H1 (cell line): ENCODE measurements at regions not wholly inside any gene's neighbourhood (a gene's known extent, or its start where the extent isn't known, plus 50 kb on each side); places are given as distances from the start of the nearest gene placed in this dataset.

Experiments
- EP300 ChIP-seq, 2 experiments: IDR thresholded peaks; 1 replicate in 1 of 2; 2 replicates in 1 of 2; pipeline ENCODE4 v1.6.1; 2011 to 2012; ENCODE audit warnings: low read depth in 2 of 2, low read length in 2 of 2, mild to moderate bottlenecking in 2 of 2, borderline replicate concordance in 1 of 2, inconsistent platforms in 1 of 2, moderate library complexity in 1 of 2
- EZH2 ChIP-seq: fragments of 200-600 bp; sonication (generic); IDR thresholded peaks from 2 replicates; pipeline ENCODE4 v1.7.1; 2012; ENCODE audit warnings: low read depth, mild to moderate bottlenecking, moderate library complexity, low read length, inconsistent platforms; ENCODE audit not compliant: severe bottlenecking
- POLR2AphosphoS5 ChIP-seq: IDR thresholded peaks from 2 replicates; pipeline ENCODE4 v1.6.1; 2011; ENCODE audit warnings: low read depth, low read length
- SIN3A ChIP-seq, 2 experiments: IDR thresholded peaks in 1 of 2; conservative IDR thresholded peaks in 1 of 2; 2 replicates each; pipeline ENCODE4 v1.6.1; 2011 to 2012; ENCODE audit warnings: low read length in 2 of 2, improper control_type of control experiment in 1 of 2, low read depth in 1 of 2, mild to moderate bottlenecking in 1 of 2
- SIRT6 ChIP-seq: IDR thresholded peaks from one replicate; pipeline ENCODE4 v1.7.1; 2012; ENCODE audit warnings: low read length, inconsistent platforms
- SIX5 ChIP-seq: IDR thresholded peaks from 2 replicates; pipeline ENCODE4 v1.6.1; 2011; ENCODE audit warnings: mild to moderate bottlenecking, low read depth, low read length
- SRF ChIP-seq: IDR thresholded peaks from 2 replicates; pipeline ENCODE4 v1.6.1; 2011; ENCODE audit warnings: mild to moderate bottlenecking, low read depth, low read length, moderate library complexity
- TCF12 ChIP-seq: IDR thresholded peaks from 2 replicates; pipeline ENCODE4 v1.6.1; 2011; ENCODE audit warnings: low read depth, mild to moderate bottlenecking, low read length
- TF ChIP-seq, protein P1 (sequence below): IDR thresholded peaks from 2 replicates; pipeline ENCODE4 v1.6.1; 2012; ENCODE audit warnings: inconsistent platforms
- TF ChIP-seq, protein P2 (sequence below), 3 experiments: IDR thresholded peaks; 1 replicate in 2 of 3; 2 replicates in 1 of 3; pipeline versions ENCODE4 v1.5.1 to v1.6.1; 2011; ENCODE audit warnings: low read length in 3 of 3, mild to moderate bottlenecking in 3 of 3, inconsistent platforms in 2 of 3, low read depth in 1 of 3, moderate library complexity in 1 of 3; ENCODE audit not compliant: insufficient read depth in 1 of 3; ENCODE audit errors: control extremely low read depth in 1 of 3

DNA sequence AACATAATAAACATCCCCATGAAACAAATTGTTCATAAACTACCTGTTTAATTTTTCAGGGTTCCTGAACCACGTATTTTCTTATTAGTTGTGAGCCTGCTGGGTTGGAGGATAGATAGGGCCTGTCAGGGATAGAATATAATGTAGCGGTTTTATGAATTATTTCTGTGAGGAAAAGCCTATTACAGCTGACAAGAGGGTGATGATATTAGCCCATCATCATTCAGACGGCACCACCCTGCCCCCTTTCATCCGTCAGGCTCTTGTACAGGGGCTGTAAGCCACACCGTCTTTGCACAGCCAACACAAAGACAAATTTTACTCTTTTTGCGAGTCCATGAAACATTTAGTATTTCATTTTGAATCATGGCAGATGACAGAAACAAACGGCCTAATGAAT is 335.3 kb upstream of the TMCO5A start:
- TF ChIP-seq EP300 (IDR thresholded peaks at IDR 0.05; ENCODE audit: borderline replicate concordance in 1 of 2, low read depth in 2 of 2, low read length in 2 of 2) = no peak
- no peak for TF ChIP-seq SIN3A (conservative IDR thresholded peaks at IDR 0.05 in 1 of 2, IDR thresholded peaks at IDR 0.05 in 1 of 2; ENCODE audit: low read depth in 1 of 2, low read length in 2 of 2)
- no peak for TF ChIP-seq SIRT6
- TF ChIP-seq EZH2 = no peak
- no peak for TF ChIP-seq TCF12
- TF ChIP-seq, protein P1, sequence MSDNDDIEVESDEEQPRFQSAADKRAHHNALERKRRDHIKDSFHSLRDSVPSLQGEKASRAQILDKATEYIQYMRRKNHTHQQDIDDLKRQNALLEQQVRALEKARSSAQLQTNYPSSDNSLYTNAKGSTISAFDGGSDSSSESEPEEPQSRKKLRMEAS = no peak
- TF ChIP-seq, protein P2, sequence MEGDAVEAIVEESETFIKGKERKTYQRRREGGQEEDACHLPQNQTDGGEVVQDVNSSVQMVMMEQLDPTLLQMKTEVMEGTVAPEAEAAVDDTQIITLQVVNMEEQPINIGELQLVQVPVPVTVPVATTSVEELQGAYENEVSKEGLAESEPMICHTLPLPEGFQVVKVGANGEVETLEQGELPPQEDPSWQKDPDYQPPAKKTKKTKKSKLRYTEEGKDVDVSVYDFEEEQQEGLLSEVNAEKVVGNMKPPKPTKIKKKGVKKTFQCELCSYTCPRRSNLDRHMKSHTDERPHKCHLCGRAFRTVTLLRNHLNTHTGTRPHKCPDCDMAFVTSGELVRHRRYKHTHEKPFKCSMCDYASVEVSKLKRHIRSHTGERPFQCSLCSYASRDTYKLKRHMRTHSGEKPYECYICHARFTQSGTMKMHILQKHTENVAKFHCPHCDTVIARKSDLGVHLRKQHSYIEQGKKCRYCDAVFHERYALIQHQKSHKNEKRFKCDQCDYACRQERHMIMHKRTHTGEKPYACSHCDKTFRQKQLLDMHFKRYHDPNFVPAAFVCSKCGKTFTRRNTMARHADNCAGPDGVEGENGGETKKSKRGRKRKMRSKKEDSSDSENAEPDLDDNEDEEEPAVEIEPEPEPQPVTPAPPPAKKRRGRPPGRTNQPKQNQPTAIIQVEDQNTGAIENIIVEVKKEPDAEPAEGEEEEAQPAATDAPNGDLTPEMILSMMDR (IDR thresholded peaks at IDR 0.05; ENCODE audit: control extremely low read depth in 1 of 3, insufficient read depth in 1 of 3, low read depth in 1 of 3, low read length in 3 of 3) = no peak
- no peak for TF ChIP-seq SRF
- TF ChIP-seq POLR2AphosphoS5 = no peak
- no peak for TF ChIP-seq SIX5
